HCT116 (cell line): ENCODE measurements at regions not wholly inside any gene's neighbourhood (a gene's known extent, or its start where the extent isn't known, plus 50 kb on each side); places are given as distances from the start of the nearest gene placed in this dataset.

Experiments
- ATAC-seq: fragments of 200-7000 bp; cut with Tn5 transposase; 2 replicates; pipeline ENCODE4 v1.9.1; 2020; ENCODE audit warnings: mild to moderate bottlenecking, moderate library complexity
- BruUV-seq: library from RNA; stranded (reverse); fragments of 400-500 nt; replicated peaks from 2 replicates; lab custom pipeline; 2021; lab: Mats Ljungman, UMichigan
- CTCF ChIA-PET: fragments of 300-600 bp; sonication (Branson Sonifier 250); formaldehyde crosslinking; loops from one replicate; lab custom pipeline; 2021; ENCODE audit warnings: antibody characterized with exemption; lab: Charles Lee
- POLR2A ChIA-PET: fragments of 300-600, 350-600 bp; sonication (Branson Sonifier 250); formaldehyde crosslinking; loops from one replicate; lab custom pipeline; 2021; ENCODE audit warnings: antibody characterized with exemption; lab: Charles Lee
- RAD21 ChIA-PET, 2 experiments: fragments of 300-600 bp; sonication (Branson Sonifier 250); formaldehyde crosslinking; loops; one replicate each; lab custom pipeline; 2023; ENCODE audit warnings: low total read pairs in 2 of 2; ENCODE audit not compliant: uncharacterized antibody in 2 of 2, unreplicated experiment in 2 of 2, low non-redundant PET in 1 of 2; lab: Charles Lee
- DNase-seq: peaks from one replicate; pipeline ENCODE4 v3.0.0-alpha.2; 2010; ENCODE audit warnings: low read depth, low spot score
- H2AFZ ChIP-seq: fragments of 200-600 bp; shearing (Covaris generic), sonication (generic); 2 replicates; pipeline ENCODE4 v1.6.1; 2017; ENCODE audit warnings: low read depth, mixed run types, mixed read lengths, antibody characterized with exemption, low read length; ENCODE audit not compliant: poor library complexity, severe bottlenecking
- H3K27ac ChIP-seq: 2 replicates; pipeline ENCODE4 v1.5.1; 2012; ENCODE audit warnings: low read depth, low read length
- H3K27me3 ChIP-seq: fragments of 200-600 bp; sonication (generic); 2 replicates; pipeline ENCODE4 v1.6.1; 2016; ENCODE audit warnings: mixed run types, low read length, mixed read lengths; ENCODE audit not compliant: insufficient read depth
- H3K36me3 ChIP-seq, 2 experiments: fragments of 200-500 bp in 1 of 2; fragments of 200-600 bp in 1 of 2; sonication (Bioruptor generic) in 1 of 2; sonication (generic) in 1 of 2; 2 replicates each; pipeline versions ENCODE4 v1.5.1 to v1.6.1; 2014 to 2016; ENCODE audit warnings: low read length in 2 of 2, inconsistent platforms in 1 of 2, mixed read lengths in 1 of 2, mixed run types in 1 of 2; ENCODE audit not compliant: insufficient read depth in 2 of 2, control insufficient read depth in 1 of 2
- H3K4me1 ChIP-seq, 2 experiments: fragments of 200-600 bp in 1 of 2; sonication (generic) in 1 of 2; 2 replicates each; pipeline versions ENCODE4 v1.5.1 to v1.6.1; 2012 to 2017; ENCODE audit warnings: low read length in 2 of 2, inconsistent platforms in 1 of 2, mild to moderate bottlenecking in 1 of 2, mixed read lengths in 1 of 2, mixed run types in 1 of 2, moderate library complexity in 1 of 2; ENCODE audit not compliant: insufficient read depth in 2 of 2, control insufficient read depth in 1 of 2
- H3K4me2 ChIP-seq: fragments of 200-600 bp; sonication (generic); 2 replicates; pipeline ENCODE4 v1.6.1; 2017; ENCODE audit warnings: mixed run types, low read length, mixed read lengths
- H3K4me3 ChIP-seq, 2 experiments: fragments of 200-600 bp in 1 of 2; sonication (generic) in 1 of 2; replicated peaks in 1 of 2; 2 replicates each; pipeline ENCODE4 v1.5.1; 2011 to 2016; ENCODE audit warnings: low read length in 2 of 2, control low read depth in 1 of 2, low read depth in 1 of 2, mild to moderate bottlenecking in 1 of 2, mixed read lengths in 1 of 2, mixed run types in 1 of 2
- H3K79me2 ChIP-seq: fragments of 200-600 bp; sonication (generic); 2 replicates; pipeline ENCODE4 v1.6.1; 2017; ENCODE audit warnings: mild to moderate bottlenecking, mixed run types, low read length, moderate library complexity, mixed read lengths; ENCODE audit not compliant: insufficient read depth
- H3K9ac ChIP-seq: fragments of 200-600 bp; sonication (generic); 2 replicates; pipeline ENCODE4 v1.6.1; 2016; ENCODE audit warnings: low read length, mixed read lengths
- H3K9me2 ChIP-seq: fragments of 200-600 bp; sonication (generic), shearing (Covaris generic); 2 replicates; pipeline ENCODE4 v1.6.1; 2017; ENCODE audit warnings: mixed run types, mild to moderate bottlenecking, moderate library complexity; ENCODE audit not compliant: insufficient read depth
- H3K9me3 ChIP-seq, 2 experiments: fragments of 200-500 bp in 1 of 2; fragments of 200-600 bp in 1 of 2; sonication (Bioruptor generic) in 1 of 2; sonication (generic) in 1 of 2; 2 replicates each; pipeline ENCODE4 v1.6.1; 2014 to 2017; ENCODE audit warnings: low read length in 2 of 2, mixed read lengths in 2 of 2, inconsistent platforms in 1 of 2, low read depth in 1 of 2, mild to moderate bottlenecking in 1 of 2, mixed run types in 1 of 2, moderate library complexity in 1 of 2; ENCODE audit not compliant: control insufficient read depth in 1 of 2, insufficient read depth in 1 of 2
- H4K20me1 ChIP-seq: fragments of 200-600 bp; sonication (generic), shearing (Covaris generic); 2 replicates; pipeline ENCODE4 v1.6.1; 2017; ENCODE audit warnings: mixed run types, mild to moderate bottlenecking, moderate library complexity; ENCODE audit not compliant: insufficient read depth
- CBX3 ChIP-seq: IDR thresholded peaks from 2 replicates; pipeline ENCODE4 v1.6.1; 2012; ENCODE audit warnings: low read depth
- CEBPB ChIP-seq: IDR thresholded peaks from 2 replicates; pipeline ENCODE4 v1.6.1; 2012; ENCODE audit warnings: low read depth
- ELF1 ChIP-seq: IDR thresholded peaks from 2 replicates; pipeline ENCODE4 v1.6.1; 2012; ENCODE audit warnings: low read depth, borderline replicate concordance
- FOSL1 ChIP-seq: IDR thresholded peaks from 2 replicates; pipeline ENCODE4 v1.6.1; 2012; ENCODE audit warnings: low read depth
- JUND ChIP-seq: IDR thresholded peaks from 2 replicates; pipeline ENCODE4 v1.6.1; 2012
- POLR2A ChIP-seq: IDR thresholded peaks from 2 replicates; pipeline ENCODE4 v1.7.0; 2011; ENCODE audit warnings: borderline replicate concordance; ENCODE audit not compliant: insufficient read depth, insufficient read length; ENCODE audit errors: extremely low read depth
- POLR2AphosphoS5 ChIP-seq: IDR thresholded peaks from 2 replicates; pipeline ENCODE4 v1.6.1; 2011; ENCODE audit warnings: mild to moderate bottlenecking, low read depth, low read length, moderate library complexity
- SIN3A ChIP-seq: IDR thresholded peaks from 2 replicates; pipeline ENCODE4 v1.6.1; 2012; ENCODE audit warnings: low read depth
- SRF ChIP-seq: IDR thresholded peaks from 2 replicates; pipeline ENCODE4 v1.6.1; 2012; ENCODE audit warnings: low read depth
- TCF7L2 ChIP-seq: IDR thresholded peaks from 2 replicates; pipeline ENCODE4 v1.7.0; 2011; ENCODE audit warnings: borderline replicate concordance, inconsistent platforms; ENCODE audit not compliant: insufficient read depth, insufficient read length; ENCODE audit errors: extremely low read depth
- YY1 ChIP-seq: IDR thresholded peaks from 2 replicates; pipeline ENCODE4 v1.6.1; 2011; ENCODE audit warnings: low read length, low read depth, moderate library complexity, mild to moderate bottlenecking; ENCODE audit not compliant: insufficient replicate concordance; ENCODE audit errors: extremely low read depth
- ZNF274 ChIP-seq: fragments of 200-500 bp; sonication (Bioruptor generic); IDR thresholded peaks from 2 replicates; pipeline ENCODE4 v1.6.1; 2014; ENCODE audit warnings: mild to moderate bottlenecking, low read depth, low read length, inconsistent platforms
- intact Hi-C: fragments of 100-400 bp; cut with micrococcal nuclease; formaldehyde crosslinking; loops from 2 replicates; pipeline ENCODE4 v1.10.0; 2022
- TF ChIP-seq, protein P1 (sequence below), 3 experiments: fragments of 200-600 bp in 1 of 3; sonication (generic) in 1 of 3; IDR thresholded peaks in 2 of 3; conservative IDR thresholded peaks in 1 of 3; 2 replicates each; pipeline ENCODE4 v1.5.1; 2012 to 2017; ENCODE audit warnings: low read depth in 2 of 3, low read length in 2 of 3, antibody characterized with exemption in 1 of 3, borderline replicate concordance in 1 of 3, control low read depth in 1 of 3, mild to moderate bottlenecking in 1 of 3, mixed read lengths in 1 of 3, mixed run types in 1 of 3, moderate library complexity in 1 of 3; ENCODE audit not compliant: insufficient read depth in 1 of 3

DNA sequence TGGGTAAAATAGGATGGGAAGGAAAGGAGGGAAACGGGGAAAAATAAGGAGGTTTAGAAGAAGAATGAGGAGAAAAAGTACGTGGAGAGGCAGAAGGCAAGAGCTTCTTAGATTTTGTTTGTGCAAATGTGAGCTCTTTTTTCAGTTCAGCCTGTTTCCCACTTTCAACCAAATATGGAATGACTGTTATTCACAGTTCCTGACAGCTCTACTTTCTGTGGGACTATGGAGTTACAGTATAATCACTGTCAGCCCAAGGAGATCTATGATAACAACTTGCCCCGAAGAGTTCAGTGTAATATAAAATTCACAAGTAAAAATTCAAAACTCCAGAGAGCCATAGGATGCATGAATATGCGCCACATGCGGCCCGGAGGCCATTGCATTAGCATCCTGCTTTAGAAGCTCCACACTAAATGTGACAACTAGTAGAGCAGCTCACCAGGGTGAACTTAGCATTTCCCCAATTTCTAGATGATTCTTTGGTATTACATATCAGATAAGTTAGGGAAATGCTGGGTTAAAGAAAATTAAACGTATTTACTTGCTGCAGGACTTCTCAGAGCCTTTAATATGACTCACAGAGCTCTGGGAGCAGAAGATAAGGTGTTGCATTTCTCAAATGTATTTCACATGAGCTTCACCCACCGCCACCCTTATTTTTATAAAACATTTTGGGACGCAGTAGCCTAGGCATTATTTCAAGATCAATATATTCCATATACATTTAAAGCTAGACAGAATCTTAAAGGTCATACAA is 234.6 kb downstream of the EBLN2 start:
- H4K20me1 ChIP-seq: no peaks in the 10 kb centered on the region
- no TSS peak for BruUV-seq
- H2AFZ ChIP-seq: no peak overlapping the region
- H3K79me2 ChIP-seq: no peaks in the 10 kb centered on the region
- RAD21 ChIA-PET: no interaction called here
- no peak for TF ChIP-seq FOSL1
- no peak for TF ChIP-seq YY1
- no peak for TF ChIP-seq TCF7L2
- TF ChIP-seq SRF: no peak
- no peak for TF ChIP-seq POLR2AphosphoS5
- no peak for TF ChIP-seq CBX3
- TF ChIP-seq ELF1: no peak
- no peak for TF ChIP-seq POLR2A
- TF ChIP-seq, protein P1, sequence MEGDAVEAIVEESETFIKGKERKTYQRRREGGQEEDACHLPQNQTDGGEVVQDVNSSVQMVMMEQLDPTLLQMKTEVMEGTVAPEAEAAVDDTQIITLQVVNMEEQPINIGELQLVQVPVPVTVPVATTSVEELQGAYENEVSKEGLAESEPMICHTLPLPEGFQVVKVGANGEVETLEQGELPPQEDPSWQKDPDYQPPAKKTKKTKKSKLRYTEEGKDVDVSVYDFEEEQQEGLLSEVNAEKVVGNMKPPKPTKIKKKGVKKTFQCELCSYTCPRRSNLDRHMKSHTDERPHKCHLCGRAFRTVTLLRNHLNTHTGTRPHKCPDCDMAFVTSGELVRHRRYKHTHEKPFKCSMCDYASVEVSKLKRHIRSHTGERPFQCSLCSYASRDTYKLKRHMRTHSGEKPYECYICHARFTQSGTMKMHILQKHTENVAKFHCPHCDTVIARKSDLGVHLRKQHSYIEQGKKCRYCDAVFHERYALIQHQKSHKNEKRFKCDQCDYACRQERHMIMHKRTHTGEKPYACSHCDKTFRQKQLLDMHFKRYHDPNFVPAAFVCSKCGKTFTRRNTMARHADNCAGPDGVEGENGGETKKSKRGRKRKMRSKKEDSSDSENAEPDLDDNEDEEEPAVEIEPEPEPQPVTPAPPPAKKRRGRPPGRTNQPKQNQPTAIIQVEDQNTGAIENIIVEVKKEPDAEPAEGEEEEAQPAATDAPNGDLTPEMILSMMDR (IDR thresholded peaks at IDR 0.05 in 2 of 3, conservative IDR thresholded peaks at IDR 0.05 in 1 of 3; ENCODE audit: borderline replicate concordance in 1 of 3, insufficient read depth in 1 of 3, low read depth in 2 of 3, low read length in 2 of 3): no peak
- no peak for TF ChIP-seq JUND
- TF ChIP-seq ZNF274: no peak
- no peak for TF ChIP-seq SIN3A
- TF ChIP-seq CEBPB: no peak
- POLR2A ChIA-PET: no interaction called here
- no peak overlapping the region for H3K4me2 ChIP-seq
- intact Hi-C loops: no loop called here
- no peak overlapping the region for H3K4me3 ChIP-seq
- no peak overlapping the region for H3K9ac ChIP-seq
- H3K27ac ChIP-seq: no peak overlapping the region
- H3K9me3 ChIP-seq: no peaks in the 10 kb centered on the region
- no peaks in the 10 kb centered on the region for H3K9me2 ChIP-seq
- CTCF ChIA-PET: no interaction called here
- DNase-seq: no peak
- H3K36me3 ChIP-seq: no peaks in the 10 kb centered on the region
- H3K27me3 ChIP-seq: peaks cover 55% of the 10 kb centered on the region
- ATAC-seq: no peak
- no peaks in the 10 kb centered on the region for H3K4me1 ChIP-seq
